Suppressor macrophage (primary cell): ENCODE measurements at regions not wholly inside any gene's neighbourhood (a gene's known extent, or its start where the extent isn't known, plus 50 kb on each side); places are given as distances from the start of the nearest gene placed in this dataset.

ENCODE experiments used
- DNase-seq, 4 experiments: peaks; one replicate each; pipeline ENCODE4 v3.0.0-alpha.2; 2020 to 2022

DNA sequence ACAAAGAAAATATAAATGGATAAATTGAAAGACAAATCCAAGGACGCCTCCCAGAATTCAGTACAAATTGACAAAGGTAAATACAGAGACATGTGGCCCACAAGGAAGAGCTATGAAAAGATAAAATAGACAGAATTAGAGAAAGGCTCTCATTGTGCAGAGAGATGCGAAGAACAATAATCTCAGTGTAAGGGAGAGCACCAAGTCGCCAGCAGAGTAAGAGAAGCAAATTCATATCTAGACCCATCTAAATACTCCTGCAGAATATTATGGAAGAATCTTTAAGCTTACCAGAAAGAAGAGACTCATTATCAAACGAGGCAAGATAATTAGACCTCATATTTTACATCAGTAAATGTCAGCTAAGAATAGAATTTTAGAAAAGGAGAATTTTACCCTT, 101.7 kb upstream of the ITGA1 start:
- no peak for DNase-seq

DNA sequence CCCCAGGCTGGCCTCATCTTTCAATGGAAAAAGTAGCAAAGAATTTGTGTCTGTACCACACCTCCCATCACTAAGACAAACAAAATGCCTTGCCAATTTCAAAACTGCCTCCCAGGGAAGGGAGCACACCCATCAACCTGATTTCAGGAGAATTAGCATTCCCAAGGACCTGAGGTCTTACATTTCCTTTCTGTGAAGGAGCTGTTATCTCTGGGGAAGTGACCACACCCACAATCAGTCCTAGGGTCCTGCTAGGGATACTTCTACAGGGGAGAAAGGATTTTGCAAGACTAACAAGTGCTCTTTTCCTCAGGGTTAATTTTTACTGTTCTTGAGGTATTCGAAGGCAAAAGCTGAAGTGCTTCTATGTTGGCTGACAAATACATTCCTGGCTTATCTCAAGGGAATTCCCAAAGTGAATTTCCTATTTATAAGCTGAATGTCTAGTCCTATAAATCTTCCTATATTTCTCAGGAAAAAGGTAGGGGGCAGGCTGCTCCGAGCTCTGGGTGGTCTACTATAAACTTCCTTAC, 97.4 kb upstream of the ITGA1 start:
- DNase-seq = no peak

DNA sequence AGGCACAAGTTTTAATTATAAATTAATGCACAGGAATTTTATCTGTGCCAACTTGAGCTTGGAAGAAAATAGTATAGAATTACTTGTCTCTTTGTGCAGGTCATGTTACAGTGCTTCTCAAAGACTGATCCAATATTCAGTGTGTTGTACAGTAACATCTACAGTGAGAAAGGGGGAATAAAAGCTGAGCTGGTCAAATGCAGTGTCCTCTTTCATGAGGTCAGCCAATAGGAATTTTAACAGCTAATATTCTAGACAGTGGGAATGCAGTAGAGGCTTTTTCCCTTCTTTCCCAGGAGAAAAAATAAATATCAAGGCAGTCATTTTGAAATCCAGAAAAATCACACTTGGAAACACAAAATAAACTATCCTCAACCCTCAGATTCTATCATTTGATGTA, 95.7 kb upstream of the ITGA1 start:
- no peak for DNase-seq

DNA sequence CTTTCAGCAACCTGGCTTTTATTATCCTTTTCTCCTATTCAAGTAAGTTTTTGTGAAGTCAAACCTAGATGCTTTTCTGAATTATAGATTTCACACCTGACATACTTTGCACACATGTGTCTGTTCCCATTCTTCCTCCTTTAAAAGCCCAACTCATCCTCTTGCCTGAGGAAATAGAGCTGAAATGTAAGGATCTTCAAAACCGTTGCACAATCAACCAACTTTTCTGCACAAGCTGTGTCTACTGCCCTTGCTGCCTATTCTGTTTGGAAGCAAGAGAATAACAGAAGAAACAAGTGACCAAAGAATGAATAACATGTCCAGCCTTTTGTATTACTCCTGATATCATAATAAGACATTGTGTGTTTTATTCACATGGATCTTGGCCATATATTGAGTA, 95.1 kb upstream of the ITGA1 start:
- no peak for DNase-seq

DNA sequence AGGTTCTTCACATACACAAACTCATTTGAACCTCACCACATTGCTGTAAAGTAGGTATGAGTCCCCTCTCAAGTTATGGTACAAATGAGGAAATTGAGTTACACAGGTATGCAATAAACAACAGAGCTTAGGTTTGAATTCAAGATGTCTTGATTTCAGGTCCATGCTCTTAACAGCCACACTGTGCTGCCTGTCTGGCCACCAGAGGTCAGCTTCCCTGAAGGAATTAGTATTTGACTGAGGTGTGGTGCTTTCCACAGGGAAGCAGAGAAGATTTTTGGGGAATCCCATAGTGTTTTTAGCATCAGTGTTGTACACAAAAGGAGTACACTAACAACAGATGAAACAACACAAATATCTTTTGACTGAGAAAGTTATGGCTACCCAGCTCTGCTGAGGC, 94.4 kb upstream of the ITGA1 start:
- peak; percentile 15 to 43 (median 33) for DNase-seq

DNA sequence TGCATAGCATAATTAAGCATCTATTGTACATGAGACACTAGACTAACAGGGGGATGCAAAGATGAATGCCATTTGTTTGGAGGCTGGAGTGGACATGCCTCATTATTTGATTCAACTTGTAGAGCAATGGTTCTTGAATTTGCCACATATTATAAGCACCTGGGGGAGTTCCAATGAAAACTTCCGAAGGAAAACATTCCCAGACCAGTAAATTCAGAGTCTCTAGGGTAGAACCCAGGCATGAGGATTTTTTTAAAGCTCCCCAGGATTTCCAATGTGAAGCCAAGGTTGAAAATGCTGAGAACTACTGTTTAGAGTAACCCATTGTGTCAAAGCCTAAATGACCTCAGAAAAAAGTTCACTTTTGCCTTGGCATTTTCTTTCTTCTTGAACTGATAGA, 93.9 kb upstream of the ITGA1 start:
- DNase-seq = no peak

DNA sequence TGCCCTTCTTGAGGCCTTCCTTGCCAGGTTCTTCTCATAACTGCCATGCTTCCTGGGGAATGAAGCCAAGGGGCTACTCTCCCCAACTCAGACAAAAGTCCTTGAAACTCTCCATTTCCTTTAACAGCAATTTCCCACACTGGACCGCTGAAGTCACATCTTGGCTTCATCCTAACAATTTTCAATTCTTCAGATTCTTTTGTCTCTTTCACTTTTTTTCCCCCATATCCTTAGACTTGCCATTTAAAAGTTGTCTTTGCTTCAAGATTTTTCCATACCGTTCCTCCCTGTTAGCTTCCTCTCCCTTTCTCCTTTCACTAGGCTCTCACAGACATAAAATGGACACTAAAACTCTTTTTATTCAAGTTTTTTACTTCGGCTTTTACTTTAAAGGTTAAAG, 93.1 kb upstream of the ITGA1 start:
- DNase-seq = no peak

DNA sequence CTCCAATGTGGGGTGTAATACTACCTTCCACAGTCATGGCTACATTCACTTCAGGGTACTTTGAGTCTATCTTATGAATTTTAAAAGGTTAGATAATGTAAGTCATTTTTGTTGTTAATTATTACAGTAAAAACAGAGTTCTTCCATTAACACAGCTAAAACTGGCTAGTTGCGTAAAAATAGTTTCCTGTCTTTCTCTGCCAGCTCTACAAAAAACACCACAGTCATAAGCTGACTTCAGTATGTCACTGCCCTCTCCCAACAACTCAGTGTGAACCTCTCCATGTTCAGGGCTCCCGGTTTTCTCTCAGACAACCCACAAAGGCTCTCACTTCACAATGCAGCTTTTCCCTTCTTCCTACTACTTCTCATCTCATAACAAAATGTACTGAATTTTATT, 84.8 kb upstream of the ITGA1 start:
- peak in 2 of 4 experiments; percentile 8 to 20 for DNase-seq

DNA sequence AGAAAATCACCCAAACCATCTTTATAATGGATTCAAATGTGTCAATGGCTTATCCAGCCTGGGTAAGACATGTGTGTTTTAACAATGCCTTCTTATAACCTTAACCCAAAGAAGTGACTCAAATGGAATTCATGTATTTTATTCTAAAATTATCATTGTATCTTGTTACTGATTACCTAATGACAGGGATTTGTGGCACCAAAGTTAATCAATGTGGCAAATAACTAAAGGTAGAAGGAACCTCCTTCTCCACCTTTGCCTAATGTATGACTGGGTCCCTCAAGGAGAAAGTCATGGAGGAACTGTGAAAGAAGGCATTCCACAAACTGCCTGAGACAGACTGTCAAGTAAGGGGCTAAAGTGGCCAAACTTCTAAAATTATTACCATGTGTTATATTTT, 84.4 kb upstream of the ITGA1 start:
- no peak for DNase-seq

DNA sequence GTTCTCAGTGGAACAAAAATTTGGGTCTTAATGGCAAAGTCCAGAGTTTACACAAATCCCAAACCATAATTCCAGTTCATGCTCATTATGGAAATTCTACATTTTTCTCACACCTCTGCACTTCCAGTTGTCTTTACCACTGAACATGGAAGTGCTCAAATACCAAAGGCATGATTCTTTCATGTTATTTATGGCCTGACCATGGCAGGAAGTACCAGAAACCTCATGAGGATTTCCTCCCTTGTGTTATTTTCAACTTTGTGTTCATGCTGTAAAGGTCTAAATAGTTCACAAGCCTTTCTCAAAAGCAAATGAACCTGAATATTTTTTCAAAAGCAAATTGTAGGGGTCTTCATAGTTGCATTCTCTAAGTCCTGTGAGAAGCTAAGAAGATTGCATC, 82.0 kb upstream of the ITGA1 start:
- DNase-seq = no peak

DNA sequence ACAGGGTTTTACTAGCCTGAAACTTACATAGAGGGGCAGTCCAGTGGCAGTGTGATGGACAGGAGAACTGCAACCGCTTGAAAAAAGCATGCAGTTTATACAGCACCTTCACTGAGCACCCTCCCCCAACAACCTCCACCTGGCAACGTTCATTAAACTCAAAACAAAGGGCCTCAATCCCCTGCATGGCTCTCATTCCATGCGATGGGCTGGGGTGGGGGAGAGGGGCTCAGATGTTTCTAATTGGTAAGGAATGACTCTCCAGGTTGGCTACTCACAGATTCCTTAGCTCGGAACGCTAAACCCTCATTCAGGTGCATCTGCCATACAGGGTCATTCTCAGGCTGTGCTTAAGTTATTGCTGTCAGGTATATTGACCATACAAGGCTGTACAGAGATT, 80.9 kb upstream of the ITGA1 start:
- DNase-seq = no peak

DNA sequence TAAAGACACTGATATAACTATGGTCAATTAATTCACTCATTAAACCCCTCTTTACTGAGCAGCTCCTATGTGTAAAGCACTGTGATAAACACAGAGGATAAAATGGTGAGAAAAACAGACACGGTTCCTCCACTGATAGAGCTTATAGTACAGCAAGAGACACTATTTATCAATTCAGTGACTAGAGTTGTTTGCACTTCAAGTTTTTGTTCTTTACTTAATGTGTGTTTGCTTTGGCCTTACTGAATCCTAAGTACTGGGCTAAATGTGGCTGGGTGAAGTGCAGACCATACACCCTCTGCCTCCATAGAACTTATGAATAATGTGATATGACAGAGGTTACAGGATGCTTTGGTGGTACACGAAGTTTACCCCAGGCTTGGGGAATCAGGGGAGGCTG, 80.1 kb upstream of the ITGA1 start:
- no peak for DNase-seq

DNA sequence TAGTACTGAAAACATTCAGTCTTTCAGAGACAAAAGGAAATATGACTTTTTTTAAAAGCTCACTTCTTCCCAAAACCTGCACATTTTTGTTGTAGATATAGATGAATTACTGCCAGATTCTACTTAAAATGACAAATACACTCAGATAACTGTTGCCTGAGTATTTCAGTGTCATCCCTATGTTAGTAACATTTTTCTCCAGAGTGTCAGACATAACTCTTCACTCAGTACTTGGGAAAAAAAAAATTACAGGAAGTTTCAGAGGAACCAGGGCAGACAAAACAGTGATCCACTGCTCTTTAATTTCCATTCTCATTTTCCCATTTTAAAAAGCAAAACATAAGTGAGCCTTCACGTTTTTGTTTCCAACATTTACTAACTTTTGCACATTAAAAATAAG, 79.3 kb upstream of the ITGA1 start:
- DNase-seq = no peak

DNA sequence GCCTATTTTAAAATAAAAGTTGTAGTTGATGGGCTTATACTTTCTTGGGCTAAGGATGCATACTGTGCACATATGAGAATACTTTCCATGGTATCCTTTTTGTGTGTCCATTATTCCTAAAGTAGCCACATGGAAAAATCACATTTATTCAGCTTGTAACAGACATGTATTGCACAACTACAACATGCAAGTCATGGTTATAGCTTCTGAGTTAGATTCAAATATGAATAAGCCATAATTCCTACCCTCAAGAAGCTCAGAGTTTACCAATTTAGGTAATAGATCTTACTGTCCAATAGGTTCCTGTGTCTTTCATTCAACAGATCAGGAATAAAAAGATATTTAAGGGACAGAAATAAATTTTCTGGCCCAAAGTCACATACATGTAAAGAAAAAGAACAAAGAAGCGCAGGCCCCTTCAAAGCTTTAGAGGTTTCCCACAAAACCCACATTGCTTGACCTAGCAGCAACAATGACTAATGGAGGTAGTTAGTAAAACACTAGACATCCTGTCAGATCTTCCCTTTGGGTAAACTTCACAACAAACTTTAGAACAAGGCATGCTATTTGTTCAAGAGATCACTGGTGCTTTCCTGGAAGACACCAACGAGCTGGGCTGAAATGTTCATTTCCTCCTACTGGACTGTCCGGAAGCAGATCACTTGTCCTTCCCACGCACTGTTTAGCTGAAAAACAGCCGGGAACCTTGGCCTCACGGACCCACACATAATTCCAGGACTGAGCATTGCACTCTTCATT, 78.4 kb upstream of the ITGA1 start:
- peak; percentile 2 to 34 (median 16) for DNase-seq

DNA sequence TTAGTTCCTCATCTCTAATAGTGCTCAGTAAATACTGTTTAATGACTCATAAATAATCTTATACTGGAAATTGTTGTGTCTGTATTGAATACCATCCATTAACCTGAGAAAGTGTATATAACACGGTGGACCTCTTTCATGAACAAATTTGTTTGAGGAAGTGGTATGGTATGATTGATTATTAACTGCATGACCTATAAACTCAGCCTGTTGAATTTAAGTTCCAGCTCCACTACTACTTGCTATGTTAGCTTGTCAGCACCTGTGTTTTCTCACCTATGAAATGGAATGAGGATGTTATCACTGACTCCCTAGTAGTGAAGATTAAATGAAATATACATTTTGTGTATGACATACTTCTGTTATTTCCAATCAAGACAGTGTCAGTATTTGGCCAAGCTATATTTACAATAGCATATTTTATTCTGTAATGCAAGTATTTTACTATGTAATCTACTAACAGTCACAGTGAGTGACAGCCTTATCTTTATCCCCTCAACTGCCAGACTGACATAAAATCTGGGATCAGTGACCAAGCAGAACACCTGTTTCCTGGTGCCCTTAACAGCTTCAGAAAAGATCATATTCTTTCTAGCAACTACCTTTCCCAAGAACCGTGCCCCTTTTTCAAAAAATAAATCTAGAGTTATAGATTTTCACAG, 77.3 kb upstream of the ITGA1 start:
- no peak for DNase-seq

DNA sequence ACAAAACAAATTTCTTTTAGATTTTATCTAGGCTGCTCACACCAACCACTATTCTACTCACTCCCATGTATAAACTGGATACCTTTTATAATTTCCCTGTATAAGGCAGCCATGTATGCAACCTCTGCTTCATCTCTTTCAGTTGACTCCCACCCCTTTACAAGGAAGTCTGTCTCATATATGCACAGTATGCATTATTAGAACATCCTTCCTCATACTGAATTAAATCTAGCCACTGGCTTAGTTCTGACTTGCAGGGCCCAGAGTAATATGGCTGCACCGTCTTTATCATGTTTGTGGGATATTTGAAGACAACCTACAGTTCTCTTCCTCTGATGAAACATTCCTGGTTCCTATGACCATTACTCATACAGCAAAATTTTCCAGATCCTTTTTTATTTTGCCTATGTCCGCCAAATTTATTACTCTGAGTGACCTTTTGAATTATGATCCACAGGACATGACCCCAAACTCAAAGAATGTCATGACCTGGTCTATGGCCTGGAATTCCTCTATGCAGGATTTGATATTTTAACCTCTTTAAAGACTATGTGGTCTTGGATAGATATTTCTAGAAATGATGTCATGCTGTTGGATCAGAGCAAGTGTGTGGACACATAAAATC, 76.6 kb upstream of the ITGA1 start:
- peak in 2 of 4 experiments; percentile 14 to 22 for DNase-seq

DNA sequence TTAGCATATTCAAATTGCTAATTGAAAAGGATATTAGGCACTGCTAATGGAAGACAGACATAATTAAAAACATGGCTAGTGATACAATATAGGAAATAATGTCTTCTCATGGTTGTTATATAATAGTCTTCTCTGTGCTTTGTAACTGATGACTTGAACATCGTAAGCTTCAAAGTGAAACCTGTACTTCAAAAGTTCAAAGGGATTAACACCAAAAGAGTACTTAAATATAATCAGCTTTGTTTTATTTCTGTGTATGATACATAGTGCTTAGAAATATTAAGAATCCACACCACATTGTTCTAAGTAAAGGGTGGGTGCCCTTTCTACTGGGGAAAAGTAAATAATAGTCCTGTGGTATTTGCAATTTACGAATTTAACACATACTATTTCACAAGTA, 75.4 kb upstream of the ITGA1 start:
- no peak for DNase-seq

DNA sequence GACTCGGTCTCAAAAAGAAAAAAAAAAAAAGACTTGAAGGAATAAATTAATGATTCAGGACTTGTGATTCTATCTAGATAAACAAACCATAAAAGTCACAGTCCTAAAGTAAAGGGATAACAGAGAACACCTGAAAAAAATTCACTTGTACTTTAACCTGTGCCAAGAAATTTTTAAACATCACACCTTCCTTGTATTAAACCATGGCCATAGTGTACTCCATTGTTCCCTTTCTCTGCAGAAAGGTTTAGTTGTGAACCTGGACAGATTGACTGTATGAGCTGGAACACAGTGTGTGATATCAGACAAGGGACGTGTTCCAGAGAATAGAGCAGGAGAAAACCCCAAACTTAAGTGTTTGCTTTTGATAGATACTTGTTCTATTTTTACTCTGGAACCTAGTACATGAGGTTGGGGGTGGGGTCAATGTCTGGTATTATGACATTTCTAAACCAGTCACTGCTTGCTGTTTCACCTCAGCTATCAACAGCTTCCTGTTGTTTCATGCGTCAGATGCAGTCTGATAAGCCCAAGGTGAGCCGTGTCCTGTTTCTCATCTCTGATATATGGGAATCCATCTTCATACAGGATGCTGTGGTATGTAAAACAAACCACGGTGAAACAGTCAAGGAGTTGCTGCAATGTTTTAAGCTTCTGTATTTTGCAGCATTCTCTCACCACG, 62.5 kb upstream of the ITGA1 start:
- no peak for DNase-seq

DNA sequence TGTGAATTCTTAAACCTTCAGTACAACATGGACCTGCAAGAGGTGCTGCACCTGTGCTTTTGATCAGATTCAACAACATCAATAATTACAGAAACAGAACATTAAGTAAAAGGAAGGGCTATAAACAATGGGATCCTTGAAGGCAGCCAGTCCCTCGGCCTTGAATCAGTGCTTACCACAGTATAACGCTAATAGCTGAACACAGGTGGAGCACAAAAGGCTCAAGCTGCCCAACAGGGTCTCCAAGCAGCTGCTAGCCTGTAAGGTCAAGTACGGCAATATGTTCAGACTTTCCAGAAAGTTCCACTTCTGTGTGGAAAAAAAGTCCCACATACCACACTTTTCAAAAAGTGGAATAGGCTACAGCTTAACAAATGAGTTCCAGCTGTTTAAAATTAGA, 61.9 kb upstream of the ITGA1 start:
- no peak for DNase-seq

DNA sequence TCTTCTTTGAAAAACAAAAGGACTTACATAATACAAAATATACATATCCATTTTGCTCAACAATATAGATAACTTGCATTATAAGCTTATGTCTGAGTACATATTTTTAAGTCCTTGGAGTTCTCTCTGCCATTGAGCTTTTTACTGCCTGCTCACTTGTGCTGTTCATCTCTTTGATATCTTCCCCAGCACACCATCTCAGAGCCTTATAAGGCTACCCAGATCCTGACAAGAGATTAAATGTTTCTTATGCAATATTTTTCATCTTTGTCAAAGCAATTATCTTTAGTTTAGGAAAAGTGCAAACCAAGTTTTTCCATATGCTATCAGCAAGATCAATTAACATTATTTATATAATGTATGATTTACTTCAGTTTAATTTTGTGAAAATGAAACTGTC, 60.7 kb upstream of the ITGA1 start:
- no peak for DNase-seq

DNA sequence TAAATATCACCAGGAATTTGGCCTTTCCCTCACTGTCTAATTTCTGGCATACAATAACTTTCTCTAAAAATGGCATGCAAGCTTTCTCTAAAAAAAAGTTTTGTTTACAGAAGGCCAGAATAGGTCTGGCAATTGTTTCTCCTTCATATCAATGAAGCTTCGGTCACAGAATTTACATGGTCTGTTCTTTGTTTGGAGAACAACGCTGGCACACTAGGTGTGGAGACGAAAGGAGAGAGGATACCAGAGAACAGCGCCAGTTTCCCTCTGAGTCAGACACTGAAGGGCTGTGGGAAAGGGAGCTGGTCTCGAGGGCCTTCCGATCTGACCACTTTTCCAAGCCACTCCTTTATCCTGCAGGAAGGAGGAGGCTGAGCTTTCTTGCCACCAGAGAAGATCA, 60.1 kb upstream of the ITGA1 start:
- DNase-seq = no peak

DNA sequence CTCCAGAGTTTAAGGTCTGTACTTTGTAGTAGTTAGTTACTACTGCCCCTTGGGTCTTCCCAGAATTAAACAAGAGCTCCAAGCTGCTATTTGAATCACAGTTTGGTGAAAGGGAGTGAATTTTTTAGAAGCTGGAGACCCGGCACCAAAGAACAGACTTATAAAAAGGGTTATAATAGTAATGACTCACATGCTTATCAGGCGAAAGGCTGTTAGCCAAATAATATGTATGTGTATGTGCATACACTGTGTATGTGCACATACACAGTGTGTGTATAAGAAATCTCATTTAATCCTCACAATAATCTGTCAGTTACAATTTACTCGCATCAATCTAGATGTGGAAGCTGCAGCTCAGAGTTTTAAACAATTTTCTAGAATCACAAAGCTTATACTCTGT, 59.5 kb upstream of the ITGA1 start:
- no peak for DNase-seq

DNA sequence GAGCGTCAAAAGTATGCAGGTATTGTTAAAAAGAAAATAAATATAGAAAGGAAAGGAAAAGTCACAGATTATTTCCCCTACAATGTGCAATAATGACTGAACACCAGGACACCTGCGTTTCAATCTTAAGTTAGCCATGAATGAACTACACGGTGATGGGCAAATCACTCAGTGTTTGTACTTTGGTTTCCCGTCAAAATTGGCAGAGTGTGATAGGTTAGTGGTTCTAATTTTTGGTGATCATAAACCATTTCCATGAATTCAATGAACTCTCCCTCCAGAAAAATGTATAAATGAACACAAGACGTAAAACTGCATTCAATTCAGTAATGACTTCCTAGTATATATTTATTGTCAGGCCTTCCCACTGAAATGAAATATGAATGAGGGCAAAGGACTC, 59.0 kb upstream of the ITGA1 start:
- DNase-seq = no peak
